HG03139 (cell line): ENCODE measurements at regions not wholly inside any gene's neighbourhood (a gene's known extent, or its start where the extent isn't known, plus 50 kb on each side); places are given as distances from the start of the nearest gene placed in this dataset.

Source experiments
- ATAC-seq: cut with Tn5 transposase; IDR thresholded peaks from one replicate; pipeline ENCODE4 v1.9.1; 2021; ENCODE audit not compliant: unreplicated experiment

GRCh38 chr1:96962751-96963211 is 241.2 kb downstream of the PTBP2 start:
- ATAC-seq = no peak

- ATAC-seq = no peak
Observed at GRCh38 chr1:96964761-96965160, 243.2 kb downstream of the PTBP2 start.

- peak; percentile 90 for ATAC-seq
Observed at GRCh38 chr1:96966536-96967138, 245.1 kb downstream of the PTBP2 start.

- no peak for ATAC-seq
Observed at GRCh38 chr1:96967311-96967710, 245.7 kb downstream of the PTBP2 start.

GRCh38 chr1:96968541-96968940 is 247.0 kb downstream of the PTBP2 start:
- no peak for ATAC-seq

GRCh38 chr1:96968983-96969382 is 247.4 kb downstream of the PTBP2 start:
- no peak for ATAC-seq

- ATAC-seq = no peak
Observed at GRCh38 chr1:96969656-96970163, 248.1 kb downstream of the PTBP2 start.

GRCh38 chr1:96971439-96971838 is 249.9 kb downstream of the PTBP2 start:
- no peak for ATAC-seq

GRCh38 chr1:96971849-96972602 is 250.4 kb downstream of the PTBP2 start:
- ATAC-seq = no peak

- no peak for ATAC-seq
Observed at GRCh38 chr1:96973605-96974004, 252.0 kb downstream of the PTBP2 start.

GRCh38 chr1:96978444-96978843 is 256.9 kb downstream of the PTBP2 start:
- no peak for ATAC-seq

- ATAC-seq = no peak
Observed at GRCh38 chr1:96978901-96979300, 257.3 kb downstream of the PTBP2 start.

- ATAC-seq = no peak
Observed at GRCh38 chr1:96979304-96980268, 258.0 kb downstream of the PTBP2 start.

GRCh38 chr1:96980448-96980847 is 258.9 kb downstream of the PTBP2 start:
- ATAC-seq = no peak

GRCh38 chr1:96981181-96981580 is 259.6 kb downstream of the PTBP2 start:
- ATAC-seq = no peak

- no peak for ATAC-seq
Observed at GRCh38 chr1:96982118-96982517, 260.5 kb downstream of the PTBP2 start.

- ATAC-seq = no peak
Observed at GRCh38 chr1:96983866-96984265, 262.3 kb downstream of the PTBP2 start.

- no peak for ATAC-seq
Observed at GRCh38 chr1:96987186-96987703, 265.7 kb downstream of the PTBP2 start.

GRCh38 chr1:96989302-96989701 is 267.7 kb downstream of the PTBP2 start:
- ATAC-seq = no peak

GRCh38 chr1:96990136-96990535 is 268.6 kb downstream of the PTBP2 start:
- ATAC-seq = no peak

GRCh38 chr1:96991261-96991660 is 269.7 kb downstream of the PTBP2 start:
- no peak for ATAC-seq
